NCI-H82 (cell line): ENCODE measurements at regions not wholly inside any gene's neighbourhood (a gene's known extent, or its start where the extent isn't known, plus 50 kb on each side); places are given as distances from the start of the nearest gene placed in this dataset.

Source experiments
- DNase-seq: peaks from one replicate; lab custom pipeline; 2025; lab: John Stamatoyannopoulos, UW

GRCh38 chr5:166499447-166500240, 1791.8 kb upstream of the WWC1 start:
- DNase-seq, result no peak

DNA sequence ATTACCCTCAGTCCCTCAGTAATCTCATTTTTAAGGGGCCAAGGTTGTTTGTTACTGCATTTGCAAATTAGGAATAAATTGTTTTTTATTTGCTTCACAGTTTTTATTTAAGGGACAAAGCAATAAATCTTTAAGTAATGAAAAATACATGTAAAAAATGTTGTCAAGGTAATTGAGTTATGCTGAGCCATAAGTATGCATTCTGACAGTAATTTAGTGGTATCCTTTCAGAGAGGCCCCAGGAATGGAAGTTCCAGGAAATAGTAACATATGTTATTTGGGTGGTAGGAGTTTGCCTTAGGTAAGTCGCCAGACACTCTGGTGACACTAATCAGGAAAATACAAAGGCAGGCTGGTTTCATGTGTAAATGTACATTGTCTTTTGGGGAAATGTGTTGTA, 1787.9 kb upstream of the WWC1 start:
- no peak for DNase-seq

DNA sequence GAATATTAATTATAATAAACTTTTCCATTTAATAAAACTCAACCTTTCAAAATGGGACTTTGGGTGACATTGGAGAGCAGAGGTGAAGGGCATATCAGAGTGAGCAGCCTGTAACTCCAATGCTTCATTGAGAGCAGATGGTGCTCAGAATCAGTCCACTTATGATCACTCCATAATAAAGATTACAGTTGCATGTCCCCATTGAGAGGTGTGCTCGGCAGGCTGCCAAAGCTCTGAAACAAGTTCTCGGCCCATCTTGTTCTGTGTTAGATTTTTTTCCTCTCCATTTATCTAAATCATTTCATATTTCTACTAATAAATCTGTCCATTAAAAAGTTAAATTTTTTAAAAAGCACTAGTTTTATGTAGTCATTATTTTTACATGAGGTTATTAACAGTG, 1786.4 kb upstream of the WWC1 start:
- DNase-seq, result peak; percentile 56

DNA sequence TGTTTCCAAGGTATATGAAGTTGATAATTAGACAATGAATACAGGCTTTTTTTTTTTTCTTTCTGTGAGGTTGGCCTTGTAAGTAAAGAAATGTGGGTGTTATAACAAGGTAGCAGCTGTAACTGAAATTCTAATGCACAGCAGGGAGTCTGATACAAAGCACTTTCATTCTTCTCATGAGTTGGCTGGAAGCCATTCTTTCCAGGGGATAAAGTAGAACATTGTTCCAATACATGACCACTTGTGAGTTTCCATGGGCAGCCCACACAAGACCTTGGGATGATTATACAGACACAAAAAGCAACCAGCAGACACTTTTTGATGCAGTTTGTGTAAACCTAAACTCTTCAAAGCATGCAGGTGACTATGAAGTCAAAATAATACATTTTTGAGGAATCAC, 1785.9 kb upstream of the WWC1 start:
- DNase-seq, result peak; percentile 17

DNA sequence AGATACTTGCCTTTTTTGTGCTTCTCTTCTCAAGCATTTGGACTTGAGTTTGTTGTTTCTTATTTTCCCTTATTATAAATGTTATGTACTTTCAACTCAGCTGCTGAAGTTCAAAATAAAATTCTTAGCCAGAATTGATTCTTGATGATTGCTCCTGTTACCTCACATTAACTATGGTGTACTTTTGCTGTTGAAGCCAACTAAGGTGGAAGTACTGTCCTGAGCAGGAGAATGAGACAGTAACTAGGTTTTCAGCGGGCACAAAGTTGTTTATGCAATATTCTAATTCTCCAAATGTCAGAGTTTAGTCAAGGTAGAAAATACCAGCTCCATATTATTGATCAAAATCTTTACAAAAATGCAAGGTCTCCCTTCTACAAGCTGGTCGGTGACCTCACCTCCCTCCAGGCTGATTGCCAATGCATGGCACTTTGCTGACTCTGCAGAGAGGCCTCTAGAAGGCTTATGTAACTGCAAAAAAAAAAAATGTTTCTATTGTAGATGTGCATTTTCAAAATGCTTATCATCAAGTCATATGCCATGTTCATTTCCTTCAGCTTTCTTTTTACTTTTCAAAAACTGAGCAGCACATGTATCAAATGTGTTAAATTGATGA, 1783.5 kb upstream of the WWC1 start:
- no peak for DNase-seq

DNA sequence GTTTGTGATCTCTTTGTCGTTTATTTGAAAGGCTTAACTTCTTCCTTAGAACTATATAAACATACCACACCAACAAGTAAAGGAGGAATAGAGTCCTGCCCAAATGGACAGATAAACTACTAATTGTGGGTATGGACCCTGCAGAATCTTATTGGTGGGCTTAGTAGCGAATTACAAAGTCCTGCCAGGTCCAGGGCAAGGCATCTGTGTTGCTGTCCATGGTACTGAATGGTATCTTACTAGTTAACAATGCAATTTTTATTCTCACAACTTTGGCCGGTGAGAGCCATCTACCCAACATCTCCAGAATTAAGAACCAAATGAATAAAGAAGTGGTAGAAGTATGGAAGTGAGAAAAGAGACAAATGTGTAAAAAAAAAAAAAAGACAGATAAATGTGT, 1782.4 kb upstream of the WWC1 start:
- DNase-seq, result no peak

DNA sequence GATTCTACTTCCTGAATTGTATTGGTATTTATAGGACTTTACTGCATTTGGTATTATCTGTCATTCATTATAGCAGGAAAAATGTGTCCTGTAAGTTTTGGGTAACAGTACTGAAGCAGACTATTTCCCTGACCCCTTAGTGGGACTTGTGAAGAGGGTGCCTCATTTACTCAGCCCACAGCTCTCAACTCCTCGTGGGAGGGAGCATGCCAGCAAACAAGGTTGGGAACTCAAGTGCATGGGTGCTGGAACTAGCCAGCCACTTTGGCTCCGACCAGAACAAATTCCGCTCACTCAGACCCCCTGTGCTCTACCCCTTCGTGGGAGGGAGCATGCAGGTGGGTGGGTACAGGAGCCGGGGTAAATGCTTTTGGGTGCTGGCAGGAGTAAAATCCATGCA, 1773.5 kb upstream of the WWC1 start:
- DNase-seq, result no peak

GRCh38 chr5:166523206-166523605, 1768.2 kb upstream of the WWC1 start:
- no peak for DNase-seq

DNA sequence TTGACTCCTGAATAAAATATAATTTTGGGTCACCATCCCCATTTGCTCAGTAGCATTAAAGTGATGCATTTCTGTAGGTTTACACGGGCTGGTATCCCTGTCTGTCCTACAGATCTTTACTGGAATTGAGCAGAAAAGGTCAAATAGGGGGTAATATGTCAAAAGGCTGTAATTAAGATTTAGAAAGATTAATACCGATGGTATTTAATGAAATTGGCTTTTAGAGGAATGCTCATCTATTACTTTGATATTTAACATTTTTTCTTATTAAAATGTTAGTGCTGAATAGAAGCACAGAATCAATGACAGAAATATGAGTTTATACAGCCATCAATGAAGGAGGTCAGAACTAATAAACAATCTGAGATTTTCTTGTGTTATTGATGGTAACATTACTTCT, 1762.2 kb upstream of the WWC1 start:
- DNase-seq, result no peak

GRCh38 chr5:166532456-166533220, 1758.8 kb upstream of the WWC1 start:
- no peak for DNase-seq

- no peak for DNase-seq
These were observed 1755.8 kb upstream of the WWC1 start for GRCh38 chr5:166535641-166536040.

DNA sequence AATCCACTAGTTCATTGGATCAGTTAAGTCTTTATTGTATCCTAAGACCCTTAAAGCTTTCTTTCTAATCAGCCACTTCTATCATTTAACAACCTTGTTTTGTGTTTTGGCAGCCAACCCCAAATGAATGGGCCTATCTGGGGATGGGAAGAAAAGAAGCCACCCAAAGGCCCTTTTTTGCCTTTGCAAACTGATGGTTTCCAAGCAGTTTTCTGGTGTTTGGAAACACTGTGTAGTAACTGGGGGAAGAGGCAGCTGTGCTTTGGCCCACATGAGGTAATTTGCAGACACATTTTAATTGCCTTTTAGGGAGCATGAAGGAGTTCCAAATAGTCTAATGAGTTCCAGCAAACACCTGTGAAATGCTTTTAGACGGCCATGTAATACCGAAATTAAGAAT, 1751.3 kb upstream of the WWC1 start:
- DNase-seq, result no peak

- DNase-seq, result no peak
These were observed 1740.1 kb upstream of the WWC1 start for GRCh38 chr5:166551384-166551783.

GRCh38 chr5:166553778-166554177, 1737.7 kb upstream of the WWC1 start:
- no peak for DNase-seq

GRCh38 chr5:166561759-166562158, 1729.7 kb upstream of the WWC1 start:
- no peak for DNase-seq

DNA sequence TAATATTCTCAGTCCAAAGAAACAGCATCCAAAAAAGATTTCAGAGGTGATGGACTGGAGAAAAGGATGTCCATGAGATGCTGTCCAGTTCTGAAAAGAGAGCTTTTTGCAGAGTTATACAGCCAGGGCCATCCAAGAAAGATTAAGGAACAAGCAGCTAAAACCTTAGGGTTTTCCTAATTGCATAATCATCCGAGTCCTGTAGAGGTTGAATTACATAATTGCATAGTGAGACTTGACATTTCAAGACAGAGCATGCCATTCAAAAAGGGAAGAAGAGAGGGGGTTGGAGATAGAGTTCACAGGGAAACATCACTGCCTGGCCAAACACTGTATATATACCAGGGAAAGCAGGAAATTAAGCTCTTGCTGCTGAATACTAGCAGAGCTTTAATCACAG, 1729.2 kb upstream of the WWC1 start:
- DNase-seq, result no peak

- no peak for DNase-seq
These were observed 1724.7 kb upstream of the WWC1 start for GRCh38 chr5:166566725-166567124.

- no peak for DNase-seq
These were observed 1720.6 kb upstream of the WWC1 start for GRCh38 chr5:166570865-166571264.

- no peak for DNase-seq
These were observed 1719.8 kb upstream of the WWC1 start for GRCh38 chr5:166571668-166572067.

DNA sequence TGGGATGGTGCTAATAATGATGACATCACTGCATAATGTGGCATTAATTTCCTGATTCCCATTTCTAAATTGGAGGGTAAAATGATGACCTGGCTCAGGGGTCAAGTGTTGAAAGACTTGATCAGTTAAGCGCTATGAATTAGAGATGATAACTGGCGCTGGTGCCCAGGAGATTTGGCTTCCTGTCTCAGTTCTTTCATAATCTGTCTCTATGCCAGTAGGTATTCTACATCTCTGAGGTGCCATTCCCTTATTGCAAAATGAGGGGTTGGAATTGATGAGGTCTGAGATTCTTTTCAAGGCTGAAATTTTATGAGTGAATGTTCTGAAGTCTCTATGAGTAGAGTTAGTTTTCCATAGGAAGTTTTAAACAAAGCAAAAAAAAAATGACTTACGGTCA, 1715.1 kb upstream of the WWC1 start:
- DNase-seq, result no peak

GRCh38 chr5:166581826-166582225, 1709.6 kb upstream of the WWC1 start:
- DNase-seq, result no peak

DNA sequence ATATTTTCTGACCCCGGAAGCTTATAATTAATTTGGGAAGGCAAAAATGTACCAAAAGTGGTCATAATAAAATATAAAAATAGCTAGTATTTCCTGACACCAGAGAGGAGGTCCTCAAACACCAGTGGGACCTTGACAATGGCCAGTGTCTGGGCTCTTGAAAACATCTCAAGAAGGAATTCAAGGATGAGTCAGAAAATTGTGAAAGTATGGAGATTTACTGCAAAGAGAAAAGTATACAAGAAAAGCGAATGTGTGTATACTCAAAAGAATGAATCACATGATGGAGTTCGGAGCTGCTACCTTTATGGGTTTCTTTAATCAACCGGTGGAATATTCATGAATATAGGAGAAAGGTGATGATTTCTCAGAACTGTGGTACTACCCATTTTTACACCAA, 1709.0 kb upstream of the WWC1 start:
- no peak for DNase-seq

- DNase-seq, result no peak
These were observed 1696.9 kb upstream of the WWC1 start for GRCh38 chr5:166594567-166594966.
